ENCODE measurements at regions not wholly inside any gene's neighbourhood (a gene's known extent, or its start where the extent isn't known, plus 50 kb on each side); places are given as distances from the start of the nearest gene placed in this dataset.

- TF ChIP-seq CTCF (IDR thresholded peaks at IDR 0.05) = no peak
- TF ChIP-seq EP300 (IDR thresholded peaks at IDR 0.05) = no peak
Observed at GRCh38 chr12:114069507-114069906, 103.4 kb upstream of the RBM19 start.

Data from gastroesophageal sphincter (tissue), 3 donors.